ENCODE measurements at regions not wholly inside any gene's neighbourhood (a gene's known extent, or its start where the extent isn't known, plus 50 kb on each side); places are given as distances from the start of the nearest gene placed in this dataset.

DNA sequence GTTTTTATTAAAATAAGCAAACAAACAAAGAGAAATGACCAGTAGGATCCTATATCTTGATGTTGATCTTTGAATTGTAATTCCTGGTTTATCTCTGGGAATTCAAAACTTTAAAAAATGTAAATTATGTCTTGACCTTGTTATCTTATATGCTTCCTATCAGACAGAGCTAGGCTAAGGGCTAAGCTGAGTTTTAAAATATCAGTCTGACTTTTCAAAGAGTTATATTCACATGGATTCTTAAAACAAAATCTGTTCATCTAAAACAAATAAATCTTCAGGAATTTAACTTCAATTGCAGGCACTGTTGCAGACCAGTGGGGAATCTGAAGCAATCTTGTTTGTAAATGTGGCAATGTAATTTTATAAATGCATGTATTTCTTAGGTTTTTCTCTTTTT lies 1144.1 kb downstream of the LRFN5 start:
- no peaks in the 10 kb centered on the region for H3K9me3 ChIP-seq (ENCODE audit: control insufficient read depth, insufficient read depth, low read depth, low read length)
- no peaks in the 10 kb centered on the region for H3K27me3 ChIP-seq (ENCODE audit: control insufficient read depth, insufficient read depth, low read length)
- no peaks in the 10 kb centered on the region for H3K79me2 ChIP-seq (ENCODE audit: control insufficient read depth, insufficient read depth, low read length)
- DNase-seq (ENCODE audit: low read depth in 2 of 2), result no peak
- TF ChIP-seq, protein P1, sequence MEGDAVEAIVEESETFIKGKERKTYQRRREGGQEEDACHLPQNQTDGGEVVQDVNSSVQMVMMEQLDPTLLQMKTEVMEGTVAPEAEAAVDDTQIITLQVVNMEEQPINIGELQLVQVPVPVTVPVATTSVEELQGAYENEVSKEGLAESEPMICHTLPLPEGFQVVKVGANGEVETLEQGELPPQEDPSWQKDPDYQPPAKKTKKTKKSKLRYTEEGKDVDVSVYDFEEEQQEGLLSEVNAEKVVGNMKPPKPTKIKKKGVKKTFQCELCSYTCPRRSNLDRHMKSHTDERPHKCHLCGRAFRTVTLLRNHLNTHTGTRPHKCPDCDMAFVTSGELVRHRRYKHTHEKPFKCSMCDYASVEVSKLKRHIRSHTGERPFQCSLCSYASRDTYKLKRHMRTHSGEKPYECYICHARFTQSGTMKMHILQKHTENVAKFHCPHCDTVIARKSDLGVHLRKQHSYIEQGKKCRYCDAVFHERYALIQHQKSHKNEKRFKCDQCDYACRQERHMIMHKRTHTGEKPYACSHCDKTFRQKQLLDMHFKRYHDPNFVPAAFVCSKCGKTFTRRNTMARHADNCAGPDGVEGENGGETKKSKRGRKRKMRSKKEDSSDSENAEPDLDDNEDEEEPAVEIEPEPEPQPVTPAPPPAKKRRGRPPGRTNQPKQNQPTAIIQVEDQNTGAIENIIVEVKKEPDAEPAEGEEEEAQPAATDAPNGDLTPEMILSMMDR (conservative IDR thresholded peaks at IDR 0.05 in 1 of 2, IDR thresholded peaks at IDR 0.05 in 1 of 2; ENCODE audit: low read depth in 1 of 2, low read length in 2 of 2), result no peak
- no peak for TF ChIP-seq EZH2 (IDR thresholded peaks at IDR 0.05; ENCODE audit: low read length, missing control alignments)
- no peak overlapping the region for H2AFZ ChIP-seq (ENCODE audit: low read length)
- no peak overlapping the region for H3K27ac ChIP-seq (ENCODE audit: insufficient read depth, low read length)
- no peaks in the 10 kb centered on the region for H3K4me1 ChIP-seq (ENCODE audit: control insufficient read depth, extremely low read depth, insufficient read depth, low read length)
- H3K9ac ChIP-seq (ENCODE audit: insufficient read depth, low read length), result no peak overlapping the region
- H4K20me1 ChIP-seq (ENCODE audit: control insufficient read depth, extremely low read depth, insufficient read depth, low read length), result no peaks in the 10 kb centered on the region
- H3K4me3 ChIP-seq (replicated peaks in 1 of 4; ENCODE audit: control extremely low read depth in 1 of 4, insufficient read depth in 1 of 4, low read depth in 3 of 4, low read length in 4 of 4), result no peak overlapping the region
- no peak overlapping the region for H3K4me2 ChIP-seq (ENCODE audit: extremely low read depth, insufficient read depth, low read length)
- H3K36me3 ChIP-seq (ENCODE audit: control insufficient read depth, insufficient read depth, low read length), result no peaks in the 10 kb centered on the region

DNA sequence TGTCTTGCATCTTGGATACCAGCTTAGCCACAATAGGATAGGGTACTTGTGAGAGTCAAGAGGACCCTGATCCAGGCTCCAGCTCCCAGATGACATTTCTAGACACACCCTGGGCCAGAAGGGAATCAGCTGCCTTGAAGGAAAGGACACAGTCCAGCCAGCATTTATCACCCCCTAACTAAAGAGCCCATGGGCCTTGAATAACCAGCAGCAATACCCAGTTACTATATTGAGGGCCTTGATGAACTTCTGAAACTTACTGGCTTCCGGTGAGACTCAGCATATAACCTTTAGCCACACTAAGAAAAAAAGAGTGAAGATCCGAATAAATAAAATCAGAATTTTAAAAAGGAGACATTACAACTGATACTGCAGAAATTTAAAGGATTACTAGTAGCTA lies 1135.4 kb downstream of the LRFN5 start:
- H3K4me1 ChIP-seq (ENCODE audit: control insufficient read depth, extremely low read depth, insufficient read depth, low read length), result no peaks in the 10 kb centered on the region
- no peak overlapping the region for H3K4me2 ChIP-seq (ENCODE audit: extremely low read depth, insufficient read depth, low read length)
- no peak overlapping the region for H3K27ac ChIP-seq (ENCODE audit: insufficient read depth, low read length)
- H2AFZ ChIP-seq (ENCODE audit: low read length), result no peak overlapping the region
- no peak overlapping the region for H3K4me3 ChIP-seq (replicated peaks in 1 of 4; ENCODE audit: control extremely low read depth in 1 of 4, insufficient read depth in 1 of 4, low read depth in 3 of 4, low read length in 4 of 4)
- no peak for TF ChIP-seq EZH2 (IDR thresholded peaks at IDR 0.05; ENCODE audit: low read length, missing control alignments)
- TF ChIP-seq, protein P1 (conservative IDR thresholded peaks at IDR 0.05 in 1 of 2, IDR thresholded peaks at IDR 0.05 in 1 of 2; ENCODE audit: low read depth in 1 of 2, low read length in 2 of 2), result no peak
- no peaks in the 10 kb centered on the region for H3K9me3 ChIP-seq (ENCODE audit: control insufficient read depth, insufficient read depth, low read depth, low read length)
- no peaks in the 10 kb centered on the region for H3K27me3 ChIP-seq (ENCODE audit: control insufficient read depth, insufficient read depth, low read length)
- no peaks in the 10 kb centered on the region for H3K36me3 ChIP-seq (ENCODE audit: control insufficient read depth, insufficient read depth, low read length)
- H3K9ac ChIP-seq (ENCODE audit: insufficient read depth, low read length), result no peak overlapping the region
- DNase-seq (ENCODE audit: low read depth in 2 of 2), result no peak
- no peaks in the 10 kb centered on the region for H3K79me2 ChIP-seq (ENCODE audit: control insufficient read depth, insufficient read depth, low read length)
- H4K20me1 ChIP-seq (ENCODE audit: control insufficient read depth, extremely low read depth, insufficient read depth, low read length), result no peaks in the 10 kb centered on the region

DNA sequence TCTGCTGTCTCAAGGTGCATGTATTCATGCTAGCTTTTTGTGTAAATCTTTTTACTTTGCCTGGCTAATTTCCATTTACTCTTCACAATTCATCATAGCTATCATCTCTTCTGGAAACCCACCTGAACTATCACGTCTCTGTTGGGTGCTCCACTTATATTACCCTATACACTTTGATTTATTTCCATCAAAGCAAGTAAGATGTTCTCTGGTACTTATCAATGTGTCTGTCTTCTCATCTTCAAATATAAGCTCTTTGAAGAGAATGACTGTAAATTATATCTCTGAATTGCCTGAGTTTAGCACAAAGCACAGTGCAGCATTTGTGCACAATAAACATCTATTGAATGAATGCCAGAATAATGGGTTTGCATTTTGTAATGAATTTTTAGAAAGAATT lies 1129.7 kb downstream of the LRFN5 start:
- Histone ChIP-seq H3K9ac (ENCODE audit: insufficient read depth, low read length) (no peak overlapping the region), H4K20me1 (ENCODE audit: control insufficient read depth, extremely low read depth, insufficient read depth, low read length) (no peaks in the 10 kb centered on the region), H3K27ac (ENCODE audit: insufficient read depth, low read length) (no peak overlapping the region), H3K36me3 (ENCODE audit: control insufficient read depth, insufficient read depth, low read length) (no peaks in the 10 kb centered on the region), H3K79me2 (ENCODE audit: control insufficient read depth, insufficient read depth, low read length) (no peaks in the 10 kb centered on the region), H3K4me3 (replicated peaks in 1 of 4; ENCODE audit: control extremely low read depth in 1 of 4, insufficient read depth in 1 of 4, low read depth in 3 of 4, low read length in 4 of 4) (no peak overlapping the region), H2AFZ (ENCODE audit: low read length) (no peak overlapping the region), H3K9me3 (ENCODE audit: control insufficient read depth, insufficient read depth, low read depth, low read length) (no peaks in the 10 kb centered on the region), H3K4me1 (ENCODE audit: control insufficient read depth, extremely low read depth, insufficient read depth, low read length) (no peaks in the 10 kb centered on the region), H3K4me2 (ENCODE audit: extremely low read depth, insufficient read depth, low read length) (no peak overlapping the region), H3K27me3 (ENCODE audit: control insufficient read depth, insufficient read depth, low read length) (no peaks in the 10 kb centered on the region)
- DNase-seq (ENCODE audit: low read depth in 2 of 2), result no peak
- TF ChIP-seq, protein P1 (conservative IDR thresholded peaks at IDR 0.05 in 1 of 2, IDR thresholded peaks at IDR 0.05 in 1 of 2; ENCODE audit: low read depth in 1 of 2, low read length in 2 of 2), result no peak
- TF ChIP-seq EZH2 (IDR thresholded peaks at IDR 0.05; ENCODE audit: low read length, missing control alignments), result no peak
